GM04504 (cell line): ENCODE measurements at regions not wholly inside any gene's neighbourhood (a gene's known extent, or its start where the extent isn't known, plus 50 kb on each side); places are given as distances from the start of the nearest gene placed in this dataset.

Experiments
- DNase-seq: peaks from one replicate; pipeline ENCODE4 v3.0.0-alpha.2; 2012; ENCODE audit warnings: low read depth

DNA sequence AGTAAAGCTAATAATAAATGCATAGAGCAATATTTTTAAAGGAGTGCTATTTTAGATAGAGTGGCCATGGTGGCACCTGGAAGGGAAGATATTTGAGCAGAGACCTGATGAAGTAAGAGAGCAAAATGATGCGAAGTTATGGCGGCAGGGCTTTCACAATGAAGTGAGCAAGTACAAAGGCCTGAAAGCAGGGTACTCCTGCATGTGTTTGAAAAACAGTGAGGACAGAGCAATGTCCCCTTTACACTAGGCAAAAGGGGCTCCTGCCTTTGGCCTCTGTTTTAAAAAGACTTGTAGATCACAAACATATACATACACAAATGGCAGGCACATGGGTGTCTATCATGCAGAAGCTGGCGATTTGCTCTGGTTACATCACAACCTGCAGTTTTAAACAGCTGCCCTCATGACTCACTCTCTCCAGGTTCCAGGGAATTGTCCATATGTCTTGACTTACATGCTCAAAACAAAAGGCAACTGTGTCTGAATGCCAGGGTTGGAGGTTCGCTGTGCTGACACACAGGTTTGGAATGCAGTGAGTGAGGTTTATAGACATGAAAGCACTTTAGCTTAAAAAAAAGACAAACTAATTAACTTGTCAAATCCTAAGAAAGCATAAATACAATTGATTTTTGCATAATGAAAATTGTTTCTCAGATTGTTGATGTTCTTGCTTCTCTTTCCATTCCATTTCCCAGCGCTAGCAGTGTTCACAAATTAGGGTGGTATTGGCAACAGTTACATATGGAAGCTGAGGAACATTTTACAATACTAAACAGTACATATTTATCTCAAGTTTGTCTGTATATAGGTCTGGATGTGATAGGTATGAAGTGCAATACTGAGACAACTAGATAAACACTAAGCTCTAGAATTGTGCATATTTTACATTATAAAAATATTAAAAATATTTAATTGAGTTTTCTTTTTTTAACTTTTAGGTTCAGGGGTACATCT is 313.9 kb downstream of the BARHL2 start:
- peak; percentile 36 for DNase-seq

DNA sequence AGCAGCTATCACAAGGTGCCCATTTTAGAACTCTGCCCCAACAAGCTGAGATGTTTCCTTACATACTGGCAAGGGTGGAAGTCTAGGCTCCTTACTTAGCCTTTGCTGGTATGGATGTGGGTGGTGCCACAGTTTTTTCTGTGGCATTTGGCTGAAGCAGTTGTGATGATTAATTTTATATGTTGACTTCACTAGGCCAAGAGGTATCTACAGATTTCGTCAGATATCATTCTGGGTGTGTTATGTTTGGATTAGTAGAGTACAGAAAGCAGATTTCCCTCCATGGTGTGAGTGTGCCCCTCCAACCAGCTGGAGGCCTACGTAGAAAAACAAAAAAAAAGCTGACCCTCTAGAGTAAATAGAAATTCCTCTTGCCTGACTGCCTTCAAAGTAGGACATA is 317.0 kb downstream of the BARHL2 start:
- no peak for DNase-seq

DNA sequence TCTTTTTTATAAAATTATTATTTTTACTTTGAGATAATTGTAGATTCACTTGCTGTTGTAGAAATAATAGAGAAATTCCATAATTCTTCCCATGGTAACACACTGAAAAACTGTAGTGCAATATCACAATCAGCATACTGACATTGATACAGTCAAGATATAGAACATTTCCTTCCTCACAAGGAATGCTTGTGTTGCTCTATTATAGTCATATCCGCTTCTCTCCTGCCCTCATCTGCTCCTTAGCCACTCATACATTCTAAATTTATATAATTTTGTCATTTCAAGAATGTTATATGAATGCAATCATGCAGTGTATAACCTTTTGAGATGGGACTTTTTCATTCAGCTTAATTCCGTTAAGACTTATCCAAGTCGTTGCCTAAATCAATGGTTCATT is 320.2 kb downstream of the BARHL2 start:
- no peak for DNase-seq

DNA sequence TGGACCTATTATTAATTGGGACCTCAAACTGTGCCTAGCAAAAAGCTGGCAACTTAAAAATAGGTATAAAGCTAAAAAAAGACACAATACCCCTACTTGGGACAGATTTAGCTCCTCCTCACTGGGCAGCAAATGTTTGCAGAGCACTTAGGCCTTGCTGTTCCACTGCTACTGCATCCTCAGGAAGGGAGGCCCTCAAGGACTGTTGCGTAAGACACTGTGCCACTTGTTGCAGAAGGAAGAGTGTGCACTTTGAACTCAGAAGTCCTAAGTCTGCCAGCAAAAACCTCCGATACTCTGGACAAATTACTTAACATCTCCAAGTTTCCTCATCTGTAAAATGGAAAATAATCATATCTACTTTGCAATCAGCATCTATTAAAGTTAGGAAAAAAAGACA is 322.9 kb downstream of the BARHL2 start:
- DNase-seq: no peak

DNA sequence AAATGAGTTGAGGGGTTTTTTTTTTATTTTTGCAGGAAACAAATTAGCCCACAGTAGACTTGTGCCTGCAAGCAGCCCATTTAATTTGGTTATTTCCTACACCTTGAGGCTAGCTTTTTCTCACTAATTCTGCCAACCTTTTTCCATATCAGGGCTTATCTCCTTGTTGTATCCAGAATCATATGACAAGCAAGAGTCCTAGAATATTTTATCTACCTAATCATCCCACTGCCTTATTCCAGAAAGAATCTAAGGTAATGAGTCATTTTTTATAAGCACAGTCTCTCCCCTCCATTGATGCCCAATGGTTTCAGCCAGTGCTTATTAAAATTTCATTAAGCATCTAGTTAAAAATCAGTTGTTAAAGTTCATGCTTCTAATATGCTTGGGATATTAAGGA is 324.1 kb downstream of the BARHL2 start:
- no peak for DNase-seq

DNA sequence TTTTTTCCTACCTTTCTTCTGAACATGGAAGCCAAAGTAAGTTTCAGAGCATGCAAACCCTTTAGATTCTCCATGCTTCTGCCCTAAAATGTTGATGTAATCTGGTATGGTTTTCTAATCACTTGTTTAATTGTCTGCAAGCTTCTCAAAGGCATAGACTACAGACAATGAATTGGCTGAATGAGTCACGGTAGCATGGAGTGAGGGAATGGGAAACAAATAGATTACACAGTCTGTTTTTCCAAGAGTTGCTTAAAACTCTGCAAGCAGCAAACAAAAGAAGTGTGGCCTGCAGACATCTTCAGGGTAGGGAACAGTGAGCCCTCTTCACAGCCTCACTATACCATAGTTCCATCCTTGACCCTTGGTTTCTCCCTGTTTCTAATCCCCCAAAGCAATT is 326.0 kb downstream of the BARHL2 start:
- DNase-seq: no peak

DNA sequence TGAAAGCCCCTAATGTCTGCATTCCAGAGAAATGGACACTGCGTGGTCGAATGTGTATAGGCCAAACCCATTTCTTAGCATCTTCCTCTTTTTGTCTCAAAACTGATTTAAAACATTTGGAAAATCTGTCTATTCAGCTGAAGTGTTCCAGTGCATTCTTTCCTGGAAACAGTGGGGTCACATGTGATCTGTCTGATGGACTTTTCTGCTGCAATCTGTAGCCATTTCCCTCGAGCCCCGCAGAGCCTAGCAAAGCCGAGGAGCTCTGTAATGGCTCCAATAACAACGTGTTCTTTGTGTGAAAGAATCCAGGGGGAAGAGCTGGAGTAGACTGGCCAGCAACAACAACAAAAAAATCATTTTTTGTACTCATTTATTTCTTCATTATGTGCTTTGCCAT is 329.3 kb downstream of the BARHL2 start:
- no peak for DNase-seq

DNA sequence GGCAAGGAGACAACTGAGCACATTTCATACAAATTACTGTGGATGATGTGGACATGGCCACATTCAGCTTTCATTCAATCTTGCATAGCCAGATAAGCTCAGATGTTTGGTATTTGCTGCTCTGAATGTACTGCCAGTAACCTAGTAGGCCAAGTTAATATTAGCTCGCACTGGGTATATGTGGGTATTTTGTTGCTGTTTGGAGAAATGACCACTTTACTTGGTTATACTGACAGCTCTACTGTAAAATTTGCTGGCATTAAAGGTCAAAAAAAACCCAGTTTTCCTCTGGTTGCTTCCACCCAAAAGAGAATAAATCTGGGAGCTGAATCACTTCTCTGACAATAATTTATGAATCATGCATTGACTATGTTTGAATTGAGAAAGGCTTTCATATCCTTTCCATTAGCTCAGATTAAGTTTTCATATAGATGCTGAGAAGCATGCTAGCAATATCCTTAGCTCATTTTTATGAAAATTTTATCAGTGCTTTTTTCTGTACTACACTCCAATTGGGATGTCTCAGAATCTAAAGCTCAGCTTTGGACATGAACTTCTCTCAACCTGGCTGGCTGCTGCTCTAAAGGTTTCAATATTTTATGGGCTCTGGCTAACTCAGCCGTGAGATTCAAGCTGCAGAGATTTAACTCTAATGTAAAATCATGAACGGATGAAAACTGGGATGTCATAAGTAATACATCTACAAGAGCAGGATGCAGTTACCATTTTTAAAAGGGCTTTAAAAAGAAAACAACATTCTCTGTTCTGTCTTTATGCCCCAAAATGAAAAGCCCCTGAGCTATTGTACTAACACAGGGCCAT is 330.0 kb downstream of the BARHL2 start:
- DNase-seq: no peak

DNA sequence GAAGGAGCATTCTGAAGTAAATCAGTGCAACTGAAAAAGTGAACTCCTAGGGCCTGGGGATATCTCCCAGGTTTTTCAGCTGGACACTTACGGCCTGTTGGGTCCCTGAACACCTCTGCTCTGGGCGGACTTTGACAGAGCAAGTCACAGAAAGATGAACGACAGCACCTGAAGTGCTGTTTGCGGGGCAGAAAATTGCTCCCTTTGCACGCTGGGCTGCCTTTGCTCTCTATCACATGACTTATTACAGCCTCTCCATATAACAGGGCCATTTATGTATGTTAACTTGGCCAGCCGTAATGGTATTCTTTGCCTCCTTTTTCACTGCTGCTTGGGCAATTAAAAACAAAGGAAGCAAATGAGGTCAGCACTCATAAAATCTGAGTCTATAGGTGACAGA is 332.9 kb downstream of the BARHL2 start:
- DNase-seq: no peak

DNA sequence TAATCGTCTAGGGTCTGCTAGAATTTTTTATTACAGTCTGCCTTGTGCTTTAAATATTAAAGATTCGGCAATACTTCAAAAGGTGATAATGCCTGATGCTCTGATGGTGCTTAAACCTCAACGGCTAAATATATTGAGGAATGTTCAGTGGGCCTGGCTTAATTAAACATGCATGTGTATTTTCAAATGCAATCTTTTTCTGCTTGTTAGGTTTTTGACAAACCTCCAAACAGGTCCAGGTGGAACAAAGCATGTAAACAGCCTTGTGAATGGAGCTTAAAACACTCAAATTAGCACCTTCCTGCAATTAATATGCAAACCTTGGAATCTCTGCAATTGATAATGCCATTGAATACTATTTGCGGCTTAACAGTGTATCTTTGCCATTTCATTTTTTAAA is 334.9 kb downstream of the BARHL2 start:
- DNase-seq: no peak

DNA sequence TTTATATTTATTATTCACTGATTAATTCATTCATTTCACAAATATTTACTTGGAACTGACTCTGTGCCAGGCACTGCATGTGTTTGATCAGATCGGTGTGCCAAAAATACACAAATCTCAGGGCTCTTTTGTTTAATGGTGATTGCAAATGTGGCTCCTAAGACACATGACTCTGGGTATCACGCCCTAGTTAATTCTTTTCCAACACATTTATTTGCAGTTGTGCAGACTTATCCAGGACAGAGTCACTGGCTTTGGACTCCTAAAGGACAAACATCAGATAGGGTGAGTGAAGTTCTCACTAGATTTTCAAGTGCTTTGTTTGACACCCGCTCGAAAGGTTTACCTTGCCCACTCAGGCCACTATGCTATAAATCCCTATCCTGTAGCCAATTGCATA is 335.5 kb downstream of the BARHL2 start:
- no peak for DNase-seq

DNA sequence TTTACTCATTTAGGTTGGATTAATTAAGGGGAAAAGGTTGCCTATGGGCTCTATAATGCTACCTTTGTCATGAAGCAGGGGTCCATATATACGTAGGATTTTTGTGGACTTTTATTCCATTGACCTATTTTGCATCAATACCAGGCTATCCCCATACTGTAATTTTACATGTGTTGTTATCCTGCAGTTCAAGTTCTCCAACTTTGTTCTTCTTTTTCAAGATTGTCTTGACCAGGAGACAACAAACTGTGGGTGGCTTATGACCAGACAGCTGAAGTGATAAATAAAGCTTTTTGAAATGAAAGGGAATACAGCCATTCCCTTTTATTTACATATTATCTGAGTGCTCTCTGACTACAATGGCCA is 345.7 kb downstream of the BARHL2 start:
- no peak for DNase-seq

DNA sequence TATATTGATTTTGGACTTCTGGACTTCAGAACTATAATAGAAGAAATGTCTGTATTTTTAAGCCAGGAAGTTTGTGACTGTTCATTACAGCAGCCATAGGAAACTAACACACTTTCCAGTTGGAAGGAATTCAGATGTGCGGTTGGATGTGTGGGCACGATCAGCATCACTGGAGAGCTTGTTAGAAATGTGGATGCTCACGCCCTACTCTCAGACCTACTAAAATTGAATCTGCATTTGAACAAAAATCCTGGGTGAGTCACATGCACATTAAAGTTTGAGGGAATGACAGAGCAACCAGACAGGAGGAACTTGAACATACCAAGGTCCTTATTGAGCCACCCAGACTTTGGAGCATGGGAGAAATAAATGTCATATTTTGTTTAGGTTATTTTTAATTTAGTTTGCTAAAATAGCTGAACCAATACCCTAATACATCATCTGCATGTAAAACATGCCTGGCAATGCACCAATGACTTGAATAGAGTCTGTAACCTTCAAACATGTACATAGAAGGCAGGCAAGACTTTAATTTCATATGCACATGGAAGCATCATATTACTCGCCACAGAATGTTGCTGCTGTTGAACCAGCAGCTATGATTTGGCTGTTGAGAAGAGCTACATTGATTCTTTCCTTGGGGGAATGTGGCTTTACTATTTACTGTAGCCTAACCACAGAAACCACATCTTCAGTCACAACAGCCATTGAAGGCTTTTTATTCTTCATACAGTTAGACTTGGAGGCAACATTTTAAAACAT is 346.2 kb downstream of the BARHL2 start:
- DNase-seq: no peak

DNA sequence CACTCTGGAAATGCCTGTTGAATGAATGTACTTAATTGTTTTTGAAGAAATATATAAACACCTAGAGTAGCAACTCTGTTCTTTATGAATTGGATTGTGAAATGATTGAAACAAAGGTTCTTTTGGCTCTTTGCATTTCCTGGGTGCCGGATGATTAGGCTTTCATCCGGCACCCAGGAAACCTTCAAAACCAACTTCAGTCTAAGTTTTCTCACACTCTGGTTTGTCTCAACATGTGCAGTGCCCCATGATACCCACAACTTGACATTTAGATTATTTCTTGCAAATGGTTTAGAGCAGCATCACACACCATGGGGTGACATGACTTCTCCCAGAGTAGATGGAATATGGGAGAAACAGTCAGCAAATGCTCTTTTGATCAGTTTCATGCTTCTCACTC is 354.9 kb downstream of the BARHL2 start:
- no peak for DNase-seq

DNA sequence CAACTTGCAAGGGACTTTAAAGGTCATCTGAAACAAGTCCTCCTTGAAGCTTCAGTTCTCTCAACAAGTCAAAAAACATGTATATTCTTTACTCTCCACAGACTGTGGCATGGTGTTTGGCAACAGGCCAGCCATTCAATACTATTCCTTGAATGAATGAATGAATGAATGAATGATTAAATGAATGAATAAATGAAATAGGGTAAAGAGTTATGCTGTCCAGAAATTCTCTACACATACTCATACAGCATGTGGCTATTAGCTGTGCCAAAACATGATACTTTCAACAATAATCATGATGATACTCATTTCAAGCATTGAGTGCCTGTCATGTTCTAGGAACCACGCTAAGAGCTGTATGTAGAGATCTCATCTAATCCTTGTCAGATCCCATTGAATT is 356.1 kb downstream of the BARHL2 start:
- DNase-seq: no peak

DNA sequence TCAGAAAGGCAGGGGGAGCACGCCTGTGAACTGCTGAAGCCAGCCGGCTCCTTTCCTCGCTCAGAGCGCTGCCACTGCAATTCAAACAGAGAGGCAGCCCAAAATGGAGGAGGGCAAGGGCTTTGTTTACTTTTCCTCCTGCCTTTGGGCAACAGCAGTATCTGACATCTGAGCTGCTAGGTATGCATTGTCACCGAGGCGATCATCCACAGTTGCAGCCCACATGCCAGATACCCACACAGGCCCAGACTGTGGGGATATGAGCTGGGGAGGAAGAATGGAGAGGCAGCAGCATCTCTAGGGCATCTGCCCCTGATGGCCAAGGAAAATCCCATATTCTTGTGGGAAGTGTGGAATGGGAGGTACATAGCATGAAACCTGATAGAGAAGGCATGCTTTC is 357.1 kb downstream of the BARHL2 start:
- DNase-seq: no peak

DNA sequence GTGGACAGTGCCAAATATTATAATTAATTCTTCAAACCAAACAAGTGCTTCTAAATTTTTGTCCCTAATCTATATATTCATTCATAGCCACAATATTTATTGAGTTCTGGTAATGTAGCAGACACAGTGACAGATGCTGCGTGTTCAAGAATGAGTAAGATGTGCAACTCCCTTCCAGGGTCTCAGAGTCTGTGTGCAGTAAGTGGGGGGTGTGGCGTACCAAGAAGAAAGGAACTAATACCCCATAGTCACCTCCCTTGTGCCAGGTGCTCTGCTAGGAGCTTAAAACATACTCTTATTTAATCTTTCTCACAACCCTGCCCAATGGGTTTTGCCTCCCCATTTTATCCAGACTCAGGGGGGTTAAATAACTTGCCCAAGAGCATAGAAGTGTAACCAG is 358.7 kb downstream of the BARHL2 start:
- DNase-seq: no peak

DNA sequence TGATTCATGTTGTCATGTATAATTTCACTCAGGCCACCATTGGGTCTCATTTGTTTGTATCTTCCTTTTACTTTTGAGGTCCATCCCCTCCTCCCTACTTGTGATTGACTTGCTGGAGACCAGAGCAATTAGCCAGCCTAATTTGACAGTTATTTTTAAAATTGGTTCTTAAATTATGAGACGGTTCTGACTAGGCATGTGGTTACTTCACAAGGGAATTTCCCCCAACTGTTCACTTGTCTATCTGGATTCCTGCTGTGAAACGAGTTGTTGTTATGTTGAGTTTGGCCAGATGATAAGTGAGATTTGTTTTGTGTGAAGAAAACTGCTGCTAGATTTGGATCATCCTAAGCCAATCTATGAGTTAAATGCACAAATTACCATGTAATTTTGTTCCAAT is 359.1 kb downstream of the BARHL2 start:
- no peak for DNase-seq

DNA sequence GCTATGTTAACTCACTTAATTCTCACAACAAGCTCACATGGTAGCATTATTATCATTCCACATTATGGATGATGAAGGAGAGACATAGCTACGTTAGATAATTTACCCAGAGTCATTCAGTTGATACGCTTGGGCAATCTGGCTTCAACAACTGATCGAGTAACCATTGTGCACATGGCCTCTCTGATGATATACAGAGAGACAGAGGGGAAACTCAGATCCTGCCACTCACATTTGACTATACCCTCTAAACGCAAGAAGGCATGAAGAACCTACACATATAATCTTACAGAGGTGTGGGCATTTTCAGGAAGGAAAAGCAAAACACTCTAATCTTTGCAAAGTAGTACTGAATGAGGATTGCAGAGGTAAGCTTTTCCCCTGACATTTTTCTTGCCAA is 360.1 kb downstream of the BARHL2 start:
- DNase-seq: no peak

DNA sequence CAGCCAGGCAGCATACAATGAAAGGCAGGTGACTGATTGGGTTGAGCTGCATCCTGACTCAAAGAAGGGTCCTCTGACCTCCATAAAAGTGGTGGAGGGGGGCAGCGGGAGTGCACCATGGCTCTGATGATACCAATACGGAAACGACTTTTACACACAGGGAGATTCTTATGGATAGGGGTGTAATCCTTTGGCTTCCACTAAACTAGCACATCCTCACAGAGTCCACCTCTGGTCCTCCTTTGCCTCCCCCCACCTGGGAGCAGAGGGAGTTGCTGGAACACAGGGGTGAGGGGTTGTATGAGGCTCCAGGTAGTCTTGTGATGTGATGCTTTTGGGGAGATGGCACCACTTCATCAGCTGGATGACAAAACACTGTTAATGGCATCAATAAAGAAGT is 361.0 kb downstream of the BARHL2 start:
- DNase-seq: no peak

DNA sequence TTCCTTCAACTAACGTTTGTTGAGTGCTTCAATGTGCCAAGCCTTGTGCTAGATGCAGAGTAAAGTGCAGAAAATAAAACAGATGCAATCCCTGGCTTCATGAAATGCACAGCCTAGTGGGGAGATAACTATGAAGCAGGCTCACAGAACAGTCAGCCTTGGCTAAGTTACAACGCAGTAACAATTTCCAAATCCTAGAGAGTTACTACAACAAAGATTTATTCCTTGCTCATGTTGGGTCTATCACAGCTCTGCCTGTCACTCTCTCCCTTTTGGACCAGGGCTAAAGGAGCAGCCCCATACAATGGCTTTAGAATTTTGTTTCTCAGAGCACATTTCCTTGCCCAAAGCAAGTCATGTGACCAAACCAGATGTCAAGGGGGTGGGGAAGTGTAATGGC is 359.8 kb downstream of the ZNF326 start:
- no peak for DNase-seq

DNA sequence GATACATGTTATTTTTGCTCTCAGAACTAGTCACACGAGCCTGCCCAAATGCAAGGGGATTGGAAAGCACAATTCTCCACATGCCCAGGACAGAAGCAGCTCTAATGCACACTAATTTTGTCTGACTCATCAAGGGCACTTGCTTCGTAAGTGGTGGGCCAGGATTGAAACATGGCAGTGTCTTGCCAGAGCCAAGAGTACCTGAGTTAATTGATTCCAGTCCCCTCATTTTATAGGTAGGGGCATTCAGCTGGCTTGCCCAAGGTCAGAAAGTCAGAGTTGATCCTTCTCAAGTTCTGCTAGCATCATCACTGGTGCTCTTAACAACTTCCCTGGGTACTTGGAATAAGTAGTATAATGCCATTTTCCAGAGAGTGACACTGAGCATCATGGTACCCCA is 356.1 kb downstream of the ZNF326 start:
- DNase-seq: no peak

DNA sequence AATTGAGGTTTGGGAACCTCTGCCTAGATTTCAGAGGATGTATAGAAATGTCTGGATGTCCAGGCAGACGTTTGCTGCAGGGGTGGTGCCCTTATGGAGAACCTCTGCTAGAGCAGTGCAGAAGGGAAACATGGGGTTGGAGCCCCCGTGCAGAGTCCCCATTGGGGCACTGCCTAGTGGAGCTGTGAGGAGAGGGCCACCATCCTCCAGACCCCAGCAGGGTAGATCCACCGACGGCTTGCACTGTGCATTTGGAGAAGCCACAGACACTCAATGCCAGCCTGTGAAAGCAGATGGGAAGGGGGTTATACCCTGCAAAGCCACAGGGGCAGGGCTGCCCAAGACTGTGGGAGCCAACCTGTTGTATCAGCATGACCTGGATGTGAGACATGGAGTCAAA is 354.6 kb downstream of the ZNF326 start:
- DNase-seq: no peak
